Neural cell (in vitro differentiated cells): ENCODE measurements at regions not wholly inside any gene's neighbourhood (a gene's known extent, or its start where the extent isn't known, plus 50 kb on each side); places are given as distances from the start of the nearest gene placed in this dataset.

Experiments
- H2AFZ ChIP-seq: fragments of 200-600, 300-800 bp; sonication (generic), shearing (Covaris generic); 2 replicates; pipeline ENCODE4 v1.6.0; 2014; ENCODE audit warnings: low read depth, mild to moderate bottlenecking, antibody characterized with exemption, low read length, moderate library complexity
- H3F3A ChIP-seq: fragments of 200-600 bp; shearing (Covaris generic); 2 replicates; pipeline ENCODE4 v1.6.1; 2016; ENCODE audit warnings: mild to moderate bottlenecking, moderate library complexity, mixed read lengths, antibody characterized with exemption, low read length; ENCODE audit not compliant: insufficient read depth, poor library complexity, severe bottlenecking
- H3K27ac ChIP-seq: fragments of 200-600, 300-800 bp; sonication (generic), shearing (Covaris generic); 2 replicates; pipeline ENCODE4 v1.5.1; 2014; ENCODE audit warnings: mild to moderate bottlenecking, low read length, moderate library complexity
- H3K27me3 ChIP-seq: fragments of 300-800, 200-600 bp; sonication (generic), shearing (Covaris generic); 2 replicates; pipeline ENCODE4 v1.6.0; 2014; ENCODE audit warnings: mild to moderate bottlenecking, low read depth, low read length, moderate library complexity; ENCODE audit not compliant: insufficient read depth
- H3K36me3 ChIP-seq: fragments of 300-800, 200-600 bp; sonication (generic), shearing (Covaris generic); 2 replicates; pipeline ENCODE4 v1.5.1; 2014; ENCODE audit warnings: mild to moderate bottlenecking, antibody characterized with exemption, low read length, moderate library complexity; ENCODE audit not compliant: insufficient read depth
- H3K4me2 ChIP-seq: fragments of 300-800, 200-600 bp; sonication (generic), shearing (Covaris generic); 2 replicates; pipeline ENCODE4 v1.6.0; 2014; ENCODE audit warnings: mild to moderate bottlenecking, low read length
- H3K4me3 ChIP-seq: fragments of 300-800, 200-600 bp; sonication (generic), shearing (Covaris generic); 2 replicates; pipeline ENCODE4 v1.5.1; 2014; ENCODE audit warnings: mild to moderate bottlenecking, low read length, moderate library complexity
- H3K79me2 ChIP-seq: fragments of 200-600 bp; shearing (Covaris generic); replicated peaks from 2 replicates; pipeline ENCODE4 v1.6.0; 2014; ENCODE audit warnings: mild to moderate bottlenecking, low read length, moderate library complexity; ENCODE audit not compliant: insufficient read depth
- H3K9ac ChIP-seq: fragments of 300-800, 200-600 bp; sonication (generic), shearing (Covaris generic); 2 replicates; pipeline ENCODE4 v1.6.1; 2016; ENCODE audit warnings: mild to moderate bottlenecking, low read length, mixed read lengths
- H3K9me2 ChIP-seq: fragments of 200-600 bp; shearing (Covaris generic); 2 replicates; pipeline ENCODE4 v1.6.1; 2016; ENCODE audit warnings: mild to moderate bottlenecking, low read length, mixed read lengths; ENCODE audit not compliant: insufficient read depth
- H3K9me3 ChIP-seq: fragments of 200-600, 300-800 bp; sonication (generic), shearing (Covaris generic); 2 replicates; pipeline ENCODE4 v1.6.1; 2016; ENCODE audit warnings: mild to moderate bottlenecking, mixed run types, low read length, moderate library complexity, mixed read lengths
- H4K20me1 ChIP-seq: fragments of 200-600 bp; shearing (Covaris generic); 2 replicates; pipeline ENCODE4 v1.6.1; 2016; ENCODE audit warnings: mild to moderate bottlenecking, mixed run types; ENCODE audit not compliant: insufficient read depth
- CTCF ChIP-seq: fragments of 450-650 bp; IDR thresholded peaks from 2 replicates; pipeline ENCODE4 v1.5.1; 2014; ENCODE audit warnings: antibody characterized with exemption, mild to moderate bottlenecking, moderate library complexity; ENCODE audit not compliant: poor library complexity, severe bottlenecking
- EP300 ChIP-seq: fragments of 450-650 bp; conservative IDR thresholded peaks from 2 replicates; pipeline ENCODE4 v1.6.1; 2014; ENCODE audit warnings: antibody characterized with exemption, mild to moderate bottlenecking, moderate library complexity; ENCODE audit not compliant: poor library complexity, severe bottlenecking
- EZH2 ChIP-seq: fragments of 200-600, 300-800 bp; shearing (Covaris generic), sonication (generic); IDR thresholded peaks from 2 replicates; pipeline ENCODE4 v1.6.1; 2014; ENCODE audit warnings: antibody characterized with exemption, low read length, borderline replicate concordance, mild to moderate bottlenecking; ENCODE audit not compliant: insufficient read depth, poor library complexity, severe bottlenecking
- MXI1 ChIP-seq: fragments of 450-650 bp; conservative IDR thresholded peaks from 2 replicates; pipeline ENCODE4 v1.6.1; 2014; ENCODE audit warnings: antibody characterized with exemption, mild to moderate bottlenecking; ENCODE audit not compliant: poor library complexity, severe bottlenecking
- POLR2AphosphoS5 ChIP-seq: IDR thresholded peaks from 2 replicates; pipeline ENCODE4 v1.6.1; 2012
- RAD21 ChIP-seq: fragments of 450-650 bp; conservative IDR thresholded peaks from 2 replicates; pipeline ENCODE4 v1.6.1; 2014; ENCODE audit warnings: antibody characterized with exemption, mild to moderate bottlenecking, moderate library complexity
- REST ChIP-seq: IDR thresholded peaks from 2 replicates; pipeline ENCODE4 v1.6.1; 2012; ENCODE audit warnings: borderline replicate concordance
- SMC3 ChIP-seq: fragments of 450-650 bp; conservative IDR thresholded peaks from 2 replicates; pipeline ENCODE4 v1.6.1; 2014; ENCODE audit warnings: antibody characterized with exemption, mild to moderate bottlenecking, moderate library complexity; ENCODE audit not compliant: poor library complexity
- TAF1 ChIP-seq: IDR thresholded peaks from 2 replicates; pipeline ENCODE4 v1.6.1; 2012; ENCODE audit warnings: low read depth

- Histone ChIP-seq H3K9ac (no peak overlapping the region), H3K79me2 (no peaks in the 10 kb centered on the region), H3K27ac (no peak overlapping the region), H2AFZ (no peak overlapping the region), H3F3A (no peaks in the 10 kb centered on the region), H3K36me3 (no peaks in the 10 kb centered on the region), H3K4me3 (no peak overlapping the region), H3K4me2 (no peak overlapping the region), H4K20me1 (no peaks in the 10 kb centered on the region), H3K27me3 (no peaks in the 10 kb centered on the region), H3K9me2 (no peaks in the 10 kb centered on the region), H3K9me3 (no peaks in the 10 kb centered on the region)
- TF ChIP-seq MXI1: no peak
- TF ChIP-seq SMC3: no peak
- TF ChIP-seq EP300: no peak
- TF ChIP-seq RAD21: no peak
- no peak for TF ChIP-seq REST
- TF ChIP-seq CTCF: no peak
These were observed 815.2 kb downstream of the NR4A2 start for GRCh38 chr2:155517362-155517761.

GRCh38 chr2:155513248-155513647 is 814.8 kb downstream of the KCNJ3 start:
- H3K36me3 ChIP-seq: no peaks in the 10 kb centered on the region
- no peaks in the 10 kb centered on the region for H3K9me2 ChIP-seq
- H3K4me3 ChIP-seq: no peak overlapping the region
- no peaks in the 10 kb centered on the region for H3K79me2 ChIP-seq
- no peaks in the 10 kb centered on the region for H3K27me3 ChIP-seq
- H3K4me2 ChIP-seq: no peak overlapping the region
- no peak overlapping the region for H2AFZ ChIP-seq
- no peaks in the 10 kb centered on the region for H4K20me1 ChIP-seq
- H3K9ac ChIP-seq: no peak overlapping the region
- H3K27ac ChIP-seq: no peak overlapping the region
- no peak for TF ChIP-seq EP300
- TF ChIP-seq EZH2: no peak
- no peak for TF ChIP-seq MXI1
- no peak for TF ChIP-seq CTCF
- no peak for TF ChIP-seq POLR2AphosphoS5
- TF ChIP-seq SMC3: no peak
- no peak for TF ChIP-seq TAF1
- no peak for TF ChIP-seq REST
- TF ChIP-seq RAD21: no peak
- no peaks in the 10 kb centered on the region for H3F3A ChIP-seq
- no peaks in the 10 kb centered on the region for H3K9me3 ChIP-seq
